AG09319 (cell line): ENCODE measurements at regions not wholly inside any gene's neighbourhood (a gene's known extent, or its start where the extent isn't known, plus 50 kb on each side); places are given as distances from the start of the nearest gene placed in this dataset.

Experiments used
- DNase-seq: peaks from one replicate; pipeline ENCODE4 v3.0.0-alpha.2; 2010; ENCODE audit warnings: low read depth; ENCODE audit errors: extremely low read depth
- CTCF ChIP-seq: IDR thresholded peaks from 2 replicates; pipeline ENCODE4 v1.5.1; 2011; ENCODE audit warnings: low read depth, mild to moderate bottlenecking, inconsistent platforms, low read length, moderate library complexity

DNA sequence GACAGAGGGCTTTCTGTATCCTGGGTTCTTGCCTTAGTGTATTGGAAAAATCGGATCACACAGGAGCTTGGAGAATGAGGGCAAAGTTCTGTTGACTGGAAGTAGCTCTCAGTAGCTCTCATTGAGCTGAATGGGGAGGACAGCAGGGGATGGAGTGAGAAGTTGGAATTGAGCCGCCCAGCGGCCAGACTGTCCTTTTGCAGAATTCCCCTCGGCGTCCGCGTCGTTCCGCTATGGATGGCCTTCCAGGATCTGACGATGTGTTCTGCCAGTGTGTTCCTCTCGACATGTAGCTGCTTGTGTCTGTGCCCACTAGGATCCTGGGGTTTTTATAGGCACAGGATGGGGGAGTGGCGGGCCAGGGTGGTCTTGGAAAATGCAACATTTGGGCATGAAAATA lies 351.8 kb upstream of the SEMA3A start:
- TF ChIP-seq CTCF, result no peak
- DNase-seq, result no peak

DNA sequence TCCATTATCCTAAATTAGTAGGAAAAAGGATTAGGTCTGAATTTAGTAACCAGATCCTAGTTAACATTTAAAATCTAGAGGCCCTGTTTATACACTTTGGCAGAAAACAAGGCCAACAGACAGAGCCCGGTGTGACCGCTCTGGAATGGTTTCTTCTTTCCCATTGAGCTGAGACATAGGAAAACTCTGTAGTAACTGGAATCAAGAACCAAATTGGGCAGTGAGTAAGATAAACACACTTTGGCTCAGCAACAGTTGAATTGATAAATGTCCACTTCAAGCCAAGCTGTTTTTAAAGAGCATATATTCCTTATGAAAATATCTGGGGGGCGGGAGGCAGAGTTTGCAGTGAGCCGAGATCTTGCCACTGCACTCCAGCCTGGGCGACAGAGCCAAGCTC lies 343.7 kb upstream of the SEMA3A start:
- TF ChIP-seq CTCF, result no peak
- DNase-seq, result no peak

DNA sequence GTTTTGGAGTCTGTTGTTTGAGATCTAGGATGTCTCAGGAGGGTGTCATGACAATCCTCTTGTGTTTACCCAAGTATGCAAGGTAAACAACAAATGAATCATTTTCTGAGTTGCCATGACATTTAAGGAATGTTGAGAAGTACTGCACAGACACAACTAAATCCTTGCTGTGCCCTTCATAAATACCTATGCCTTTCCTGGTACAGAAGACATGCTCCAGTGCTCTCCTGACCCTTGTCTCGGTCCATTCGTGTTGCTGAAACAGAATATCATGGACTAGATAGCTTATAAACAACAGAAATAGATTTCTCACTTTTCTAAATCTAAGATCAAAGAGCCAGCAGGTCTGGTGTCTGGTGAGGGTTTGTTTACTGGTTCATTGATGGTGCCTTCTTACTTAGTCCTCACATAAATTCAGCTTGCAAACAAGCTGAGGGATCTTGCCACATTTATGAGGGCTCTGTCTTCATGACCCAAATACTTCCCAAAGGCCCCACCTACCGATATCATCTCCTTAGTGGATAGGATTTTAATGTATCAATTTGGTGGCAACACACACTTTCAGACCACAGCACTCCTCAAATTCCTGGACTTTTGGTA lies 341.8 kb upstream of the SEMA3A start:
- no peak for DNase-seq
- no peak for TF ChIP-seq CTCF

DNA sequence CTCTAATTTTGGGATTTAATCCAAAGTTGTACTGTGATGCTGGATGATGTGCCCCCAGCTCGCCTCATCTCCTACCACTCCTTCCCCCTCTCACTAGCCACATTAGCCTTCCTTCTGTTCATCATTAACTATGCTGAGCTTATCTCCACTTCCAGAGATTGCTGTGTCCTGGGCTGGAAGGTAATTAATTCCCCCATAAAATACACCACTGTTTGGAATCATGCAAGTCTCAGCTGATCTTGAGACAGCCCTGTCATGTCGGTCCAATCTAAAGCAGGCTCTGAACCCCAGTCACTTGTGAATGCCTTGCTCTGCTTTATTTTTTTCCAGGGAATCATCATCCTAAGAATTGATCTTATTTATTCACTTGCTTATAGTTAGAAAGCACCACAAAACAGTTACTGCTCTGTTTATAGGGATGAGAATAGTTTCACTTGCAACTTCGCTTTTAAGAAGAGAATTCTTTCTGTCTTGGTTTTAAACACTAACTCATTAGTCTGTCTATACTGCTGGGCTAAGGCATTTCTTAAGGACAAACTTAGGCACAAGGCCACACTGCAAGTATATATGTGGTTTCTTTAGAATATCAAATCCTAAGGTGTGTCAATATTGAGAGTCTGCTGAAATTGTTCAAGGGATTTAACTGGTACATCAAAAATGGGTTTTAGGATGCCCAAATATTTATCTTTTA lies 341.1 kb upstream of the SEMA3A start:
- no peak for TF ChIP-seq CTCF

GRCh38 chr7:84533182-84533581 lies 338.6 kb upstream of the SEMA3A start:
- TF ChIP-seq CTCF, result no peak
- DNase-seq, result no peak

More for the DNA sequence above, 341.1 kb upstream of the SEMA3A start:
- DNase-seq, result no peak

DNA sequence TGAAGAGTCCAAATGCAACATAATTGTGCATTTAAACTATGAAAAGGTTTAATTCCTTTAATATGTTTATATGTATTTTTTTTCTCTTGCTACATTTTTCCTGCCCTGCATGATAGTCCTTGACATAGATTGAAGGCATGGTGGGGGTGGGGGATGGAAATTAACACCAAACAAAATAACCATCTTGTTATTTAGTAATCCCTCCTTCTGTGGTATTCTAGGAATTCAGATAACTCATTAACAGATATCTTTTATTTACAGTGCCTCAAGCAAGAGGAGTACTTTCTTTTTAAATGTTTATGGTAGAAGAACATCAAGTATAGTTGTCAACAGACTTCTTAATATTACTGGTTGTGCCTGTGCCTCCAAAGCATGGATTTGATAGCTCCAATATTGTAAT lies 337.6 kb upstream of the SEMA3A start:
- no peak for TF ChIP-seq CTCF
- no peak for DNase-seq

- no peak for TF ChIP-seq CTCF
- DNase-seq, result peak; percentile 94
Measured at GRCh38 chr7:84529480-84530205, 335.1 kb upstream of the SEMA3A start.
